ENCODE measurements at regions not wholly inside any gene's neighbourhood (a gene's known extent, or its start where the extent isn't known, plus 50 kb on each side); places are given as distances from the start of the nearest gene placed in this dataset.

DNA sequence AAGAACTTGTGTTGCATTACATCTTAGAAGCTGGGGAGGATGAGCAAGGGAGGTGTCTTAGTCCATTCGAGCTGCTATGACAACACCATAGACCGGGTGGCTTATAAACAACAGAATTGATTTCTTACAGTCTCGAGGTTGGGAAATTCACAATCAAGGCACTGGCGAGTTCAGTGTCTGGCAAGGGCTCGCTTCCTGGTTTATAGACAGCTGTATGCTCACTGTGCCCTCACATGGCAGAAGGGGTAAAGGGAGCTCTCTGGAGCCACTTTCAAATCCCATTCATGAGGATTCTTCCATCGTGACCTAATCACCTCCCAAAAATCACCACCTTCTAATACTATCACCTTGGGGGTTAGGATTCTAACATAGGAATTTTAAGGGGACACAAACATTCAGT lies 150.0 kb upstream of the NECTIN1 start:
- no peak for TF ChIP-seq CTCF (conservative IDR thresholded peaks at IDR 0.05)
- no peak overlapping the region for H3K27ac ChIP-seq

GRCh38 chr11:119876841-119877240 lies 147.8 kb upstream of the NECTIN1 start:
- TF ChIP-seq CTCF (conservative IDR thresholded peaks at IDR 0.05), result no peak

GRCh38 chr11:119875841-119876600 lies 147.0 kb upstream of the NECTIN1 start:
- no peak for TF ChIP-seq CTCF (conservative IDR thresholded peaks at IDR 0.05)

More at GRCh38 chr11:119876841-119877240, 147.8 kb upstream of the NECTIN1 start:
- H3K27ac ChIP-seq, result no peak overlapping the region

DNA sequence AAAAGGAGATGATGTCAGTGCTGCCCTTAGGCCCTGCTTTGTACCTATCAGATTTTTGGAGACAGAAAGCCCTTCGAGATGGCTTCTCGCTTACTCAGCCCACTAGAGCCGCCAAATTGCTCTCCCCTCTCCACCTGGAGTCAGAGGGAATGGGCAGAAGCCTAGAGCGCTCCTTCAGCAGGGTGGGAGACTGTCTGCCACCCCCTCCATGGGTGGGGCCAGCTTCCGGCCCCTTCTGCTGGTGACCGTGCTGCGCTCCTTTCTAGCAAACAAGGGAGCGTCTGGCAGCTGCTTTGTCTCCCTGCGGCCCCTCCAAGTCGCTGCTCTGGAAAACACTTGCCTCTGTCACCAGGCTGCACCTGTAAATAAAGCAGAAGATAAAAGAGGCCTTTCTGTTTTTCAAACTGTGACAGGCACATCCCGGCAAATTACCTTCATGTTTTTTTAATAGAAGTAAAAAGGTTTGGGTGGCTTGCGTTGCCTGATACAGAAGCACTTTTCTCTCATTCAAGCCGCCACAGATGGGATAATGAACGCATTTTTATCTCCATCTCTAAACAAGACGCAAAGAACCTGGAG lies 145.7 kb upstream of the NECTIN1 start:
- TF ChIP-seq CTCF (conservative IDR thresholded peaks at IDR 0.05), result no peak
- H3K27ac ChIP-seq, result no peak overlapping the region

More at GRCh38 chr11:119875841-119876600, 147.0 kb upstream of the NECTIN1 start:
- no peak overlapping the region for H3K27ac ChIP-seq

GRCh38 chr11:119873761-119874421 lies 144.9 kb upstream of the NECTIN1 start:
- TF ChIP-seq CTCF (conservative IDR thresholded peaks at IDR 0.05), result no peak
- H3K27ac ChIP-seq, result no peak overlapping the region

DNA sequence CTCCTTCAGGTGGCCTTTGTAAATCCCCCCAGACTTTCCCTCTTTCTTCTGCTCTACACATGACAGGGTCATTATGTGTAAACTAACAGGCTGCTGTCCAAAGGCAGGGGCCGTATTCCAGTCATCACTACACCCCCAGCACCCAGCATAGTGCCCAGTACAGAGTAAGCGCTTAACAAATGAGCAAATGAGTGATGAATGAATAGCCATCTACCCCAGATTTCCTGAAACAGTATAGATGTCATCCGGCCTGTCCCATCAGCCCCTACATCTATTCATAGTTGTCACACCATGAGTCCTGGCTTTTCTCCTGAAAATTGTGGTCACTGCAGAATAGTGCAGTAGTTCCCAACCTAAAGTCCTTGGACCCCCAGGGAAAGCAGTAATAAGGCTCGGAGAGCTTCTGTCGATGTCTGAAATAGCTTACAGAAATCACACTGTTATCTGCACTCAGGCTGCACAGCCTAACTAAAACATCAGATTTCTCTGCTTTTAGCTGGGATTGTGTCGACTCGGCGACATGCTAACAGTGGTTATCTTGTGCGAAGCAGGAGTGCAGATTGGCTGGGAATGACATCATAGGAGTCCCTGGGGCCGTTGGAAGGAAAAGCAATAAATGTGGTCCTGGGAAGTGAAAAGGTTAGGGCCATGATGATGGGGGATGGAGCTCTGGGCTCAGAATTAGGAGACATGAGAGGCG lies 143.8 kb upstream of the NECTIN1 start:
- no peak overlapping the region for H3K27ac ChIP-seq
- TF ChIP-seq CTCF (conservative IDR thresholded peaks at IDR 0.05), result no peak

GRCh38 chr11:119865661-119866156 lies 136.7 kb upstream of the NECTIN1 start:
- H3K27ac ChIP-seq, result no peak overlapping the region

More at GRCh38 chr11:119865661-119866156, 136.7 kb upstream of the NECTIN1 start:
- TF ChIP-seq CTCF (conservative IDR thresholded peaks at IDR 0.05), result no peak

Measured in VCaP (cell line).